ENCODE measurements at regions not wholly inside any gene's neighbourhood (a gene's known extent, or its start where the extent isn't known, plus 50 kb on each side); places are given as distances from the start of the nearest gene placed in this dataset.

DNA sequence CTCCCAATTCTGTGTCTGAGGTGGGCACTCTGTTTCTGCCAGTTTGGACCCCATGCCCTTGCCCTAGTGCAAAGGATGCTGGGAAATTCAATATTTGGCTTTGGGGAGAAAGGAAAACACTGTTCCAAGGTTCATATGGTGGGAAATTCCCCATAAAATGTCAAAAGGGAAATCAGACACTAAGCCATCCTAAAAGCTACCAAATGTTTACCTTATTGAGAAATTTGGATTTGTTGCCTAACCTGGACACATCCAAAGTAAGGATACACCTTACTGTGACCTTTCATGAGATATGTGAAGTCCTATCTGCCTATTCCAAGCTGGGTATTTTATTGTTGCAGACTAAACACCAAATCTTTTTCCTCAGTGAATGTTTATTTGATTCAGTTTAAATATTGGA is 109.1 kb downstream of the CYP26A1 start:
- H3K27ac ChIP-seq (replicated peaks), result no peak overlapping the region
- DNase-seq, result no peak
- H3K36me3 ChIP-seq, result no peaks in the 10 kb centered on the region
- H3K27me3 ChIP-seq (ENCODE audit: low read depth), result peaks cover 7% of the 10 kb centered on the region
- TF ChIP-seq, protein P1, sequence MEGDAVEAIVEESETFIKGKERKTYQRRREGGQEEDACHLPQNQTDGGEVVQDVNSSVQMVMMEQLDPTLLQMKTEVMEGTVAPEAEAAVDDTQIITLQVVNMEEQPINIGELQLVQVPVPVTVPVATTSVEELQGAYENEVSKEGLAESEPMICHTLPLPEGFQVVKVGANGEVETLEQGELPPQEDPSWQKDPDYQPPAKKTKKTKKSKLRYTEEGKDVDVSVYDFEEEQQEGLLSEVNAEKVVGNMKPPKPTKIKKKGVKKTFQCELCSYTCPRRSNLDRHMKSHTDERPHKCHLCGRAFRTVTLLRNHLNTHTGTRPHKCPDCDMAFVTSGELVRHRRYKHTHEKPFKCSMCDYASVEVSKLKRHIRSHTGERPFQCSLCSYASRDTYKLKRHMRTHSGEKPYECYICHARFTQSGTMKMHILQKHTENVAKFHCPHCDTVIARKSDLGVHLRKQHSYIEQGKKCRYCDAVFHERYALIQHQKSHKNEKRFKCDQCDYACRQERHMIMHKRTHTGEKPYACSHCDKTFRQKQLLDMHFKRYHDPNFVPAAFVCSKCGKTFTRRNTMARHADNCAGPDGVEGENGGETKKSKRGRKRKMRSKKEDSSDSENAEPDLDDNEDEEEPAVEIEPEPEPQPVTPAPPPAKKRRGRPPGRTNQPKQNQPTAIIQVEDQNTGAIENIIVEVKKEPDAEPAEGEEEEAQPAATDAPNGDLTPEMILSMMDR (IDR thresholded peaks at IDR 0.05; ENCODE audit: borderline replicate concordance), result no peak
- H3K4me1 ChIP-seq, result no peaks in the 10 kb centered on the region
- no peaks in the 10 kb centered on the region for H3K9me3 ChIP-seq (replicated peaks)
- H3K4me3 ChIP-seq, result no peak overlapping the region
- intact Hi-C loops (cut with micrococcal nuclease), result no loop called here

DNA sequence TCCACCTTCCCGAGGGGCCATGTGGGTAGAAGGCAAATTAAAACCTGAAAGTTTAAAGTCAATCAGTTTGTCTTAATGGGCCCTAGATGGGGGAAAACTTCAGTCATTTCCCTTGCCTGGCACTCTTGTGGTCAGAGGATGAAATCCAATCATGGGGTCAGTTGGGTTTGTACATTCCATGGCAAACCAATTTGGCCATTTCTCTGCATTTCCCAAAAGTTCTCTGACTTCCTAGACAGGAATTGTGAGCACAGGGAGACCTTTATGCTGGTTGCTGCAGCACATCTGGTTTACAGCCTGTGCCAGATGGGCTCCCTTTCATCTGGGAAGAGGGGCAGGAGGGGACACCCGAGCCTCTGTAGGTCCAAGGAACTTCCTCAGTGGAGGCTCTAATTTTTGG is 113.0 kb downstream of the CYP26A1 start:
- TF ChIP-seq, protein P1 (IDR thresholded peaks at IDR 0.05; ENCODE audit: borderline replicate concordance), result no peak
- H3K27ac ChIP-seq (replicated peaks), result no peak overlapping the region

DNA sequence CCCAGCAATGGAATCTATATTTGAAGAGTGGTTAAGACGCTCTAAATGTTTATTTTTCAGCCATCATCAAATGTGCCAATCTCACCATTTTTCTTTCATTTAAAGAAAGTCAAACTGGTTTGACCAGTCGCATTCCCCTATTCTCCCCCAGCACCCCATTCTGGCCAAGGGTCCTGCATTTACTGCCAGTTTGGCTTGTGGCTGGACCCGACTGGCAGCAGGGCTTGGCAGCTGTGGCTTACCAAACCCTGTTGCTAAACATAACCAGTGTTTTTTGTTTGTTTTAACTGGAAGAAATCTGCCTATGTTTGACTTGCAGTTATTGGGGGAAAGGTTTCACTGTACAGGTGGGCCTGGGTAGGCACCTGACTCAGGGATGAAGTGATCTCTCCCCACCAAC is 116.3 kb downstream of the CYP26A1 start:
- Histone ChIP-seq H3K27ac (replicated peaks) (no peak overlapping the region), H3K9me3 (replicated peaks) (no peaks in the 10 kb centered on the region), H3K4me3 (no peak overlapping the region), H3K36me3 (no peaks in the 10 kb centered on the region), H3K4me1 (no peaks in the 10 kb centered on the region), H3K27me3 (ENCODE audit: low read depth) (peaks cover 27% of the 10 kb centered on the region)
- DNase-seq, result no peak
- TF ChIP-seq, protein P1 (IDR thresholded peaks at IDR 0.05; ENCODE audit: borderline replicate concordance), result no peak
- intact Hi-C loops (cut with micrococcal nuclease), result no loop called here

More for the DNA sequence above, 113.0 kb downstream of the CYP26A1 start:
- H3K27me3 ChIP-seq (ENCODE audit: low read depth), result peaks cover 13% of the 10 kb centered on the region
- H3K9me3 ChIP-seq (replicated peaks), result no peaks in the 10 kb centered on the region
- no peaks in the 10 kb centered on the region for H3K36me3 ChIP-seq
- intact Hi-C loops (cut with micrococcal nuclease), result no loop called here
- H3K4me1 ChIP-seq, result no peaks in the 10 kb centered on the region
- DNase-seq, result no peak
- no peak overlapping the region for H3K4me3 ChIP-seq

DNA sequence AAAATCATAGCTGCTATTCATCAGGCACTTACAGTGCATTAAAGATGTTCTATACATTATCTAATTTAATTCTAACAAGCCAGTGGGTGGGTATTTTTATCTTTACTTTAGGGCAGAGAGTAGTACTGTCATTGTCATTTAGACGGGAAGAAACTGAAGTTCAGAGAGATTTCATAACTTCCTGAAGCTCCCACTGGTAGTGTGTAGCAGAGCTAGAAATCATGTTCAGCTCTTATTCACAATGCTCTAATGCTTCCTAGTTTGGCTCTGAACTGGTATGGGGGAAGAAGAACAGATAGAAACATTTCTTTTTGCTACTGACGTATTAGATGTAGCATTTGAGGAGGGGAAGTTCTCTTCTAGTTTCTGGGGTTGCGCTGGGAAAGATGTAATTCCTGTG is 116.7 kb downstream of the CYP26A1 start:
- DNase-seq, result no peak
- no peaks in the 10 kb centered on the region for H3K4me1 ChIP-seq
- H3K36me3 ChIP-seq, result no peaks in the 10 kb centered on the region
- intact Hi-C loops (cut with micrococcal nuclease), result no loop called here
- TF ChIP-seq, protein P1 (IDR thresholded peaks at IDR 0.05; ENCODE audit: borderline replicate concordance), result no peak
- H3K27me3 ChIP-seq (ENCODE audit: low read depth), result peaks cover 31% of the 10 kb centered on the region
- no peak overlapping the region for H3K4me3 ChIP-seq
- no peaks in the 10 kb centered on the region for H3K9me3 ChIP-seq (replicated peaks)
- no peak overlapping the region for H3K27ac ChIP-seq (replicated peaks)

DNA sequence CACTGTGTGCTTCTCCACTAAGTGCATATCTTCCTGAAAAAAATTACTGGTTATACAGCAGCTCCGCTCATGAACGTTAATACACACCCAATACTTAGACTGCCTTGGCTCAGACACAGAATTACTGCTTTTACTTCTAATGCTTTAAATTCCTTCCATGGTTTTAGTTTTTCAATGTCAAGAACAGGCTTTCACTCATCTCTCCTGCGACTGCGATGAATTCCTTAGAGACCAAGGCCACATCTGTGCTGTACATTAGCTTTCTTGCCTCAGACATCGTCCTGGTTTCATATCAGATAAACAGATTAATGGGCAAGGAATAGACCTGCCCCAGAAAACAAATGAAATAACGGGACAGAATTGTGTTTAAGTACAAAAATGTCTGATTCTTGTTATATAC is 120.2 kb downstream of the CYP26A1 start:
- intact Hi-C loops (cut with micrococcal nuclease), result no loop called here
- H3K27ac ChIP-seq (replicated peaks), result no peak overlapping the region
- no peaks in the 10 kb centered on the region for H3K36me3 ChIP-seq
- H3K4me3 ChIP-seq, result no peak overlapping the region
- TF ChIP-seq, protein P1 (IDR thresholded peaks at IDR 0.05; ENCODE audit: borderline replicate concordance), result no peak
- H3K9me3 ChIP-seq (replicated peaks), result no peaks in the 10 kb centered on the region
- H3K27me3 ChIP-seq (ENCODE audit: low read depth), result peaks cover 20% of the 10 kb centered on the region
- no peak for DNase-seq
- peaks cover 8% of the 10 kb centered on the region for H3K4me1 ChIP-seq
